ENCODE measurements at regions not wholly inside any gene's neighbourhood (a gene's known extent, or its start where the extent isn't known, plus 50 kb on each side); places are given as distances from the start of the nearest gene placed in this dataset.
"Not testable (repeated sequence)": the region's sequence is repeated elsewhere in the genome, so short reads cannot be mapped to it uniquely, and the experiment has no call there.

- ChIA-PET CTCF (no interaction called here), POLR2A (no interaction called here)
- BruUV-seq (replicated peaks) = no TSS peak
- no peaks in the 10 kb centered on the region for H3K4me1 Mint-ChIP-seq (ENCODE audit: low read depth, unreplicated experiment)
- H3K27ac Mint-ChIP-seq (ENCODE audit: unreplicated experiment) = no peak overlapping the region
- Histone ChIP-seq H3K36me3 (ENCODE audit: control insufficient read depth, insufficient read depth, low read length) (no peaks in the 10 kb centered on the region), H3K4me1 (no peaks in the 10 kb centered on the region), H3K27me3 (replicated peaks; ENCODE audit: control insufficient read depth, insufficient read depth, low read length) (no peaks in the 10 kb centered on the region), H3K9me3 (no peaks in the 10 kb centered on the region), H3K4me3 (ENCODE audit: low read depth, low read length) (no peak overlapping the region)
- intact Hi-C loops (cut with micrococcal nuclease; ENCODE audit: unreplicated experiment) = no loop called here
- no peaks in the 10 kb centered on the region for H3K27me3 Mint-ChIP-seq (ENCODE audit: insufficient read depth, unreplicated experiment)
- no peak for TF ChIP-seq CTCF (IDR thresholded peaks at IDR 0.05; ENCODE audit: insufficient read depth in 1 of 2, low read depth in 1 of 2, low read length in 1 of 2, severe bottlenecking in 1 of 2, unreplicated experiment in 1 of 2)
- no peaks in the 10 kb centered on the region for H3K36me3 Mint-ChIP-seq (ENCODE audit: insufficient read depth, unreplicated experiment)
- no peak for DNase-seq
- H3K9me3 Mint-ChIP-seq (ENCODE audit: unreplicated experiment) = no peaks in the 10 kb centered on the region
- H3K4me3 Mint-ChIP-seq (ENCODE audit: unreplicated experiment) = no peak overlapping the region
Measured at GRCh38 chr4:131344761-131345160, 1804.3 kb upstream of the PCDH10 start.

DNA sequence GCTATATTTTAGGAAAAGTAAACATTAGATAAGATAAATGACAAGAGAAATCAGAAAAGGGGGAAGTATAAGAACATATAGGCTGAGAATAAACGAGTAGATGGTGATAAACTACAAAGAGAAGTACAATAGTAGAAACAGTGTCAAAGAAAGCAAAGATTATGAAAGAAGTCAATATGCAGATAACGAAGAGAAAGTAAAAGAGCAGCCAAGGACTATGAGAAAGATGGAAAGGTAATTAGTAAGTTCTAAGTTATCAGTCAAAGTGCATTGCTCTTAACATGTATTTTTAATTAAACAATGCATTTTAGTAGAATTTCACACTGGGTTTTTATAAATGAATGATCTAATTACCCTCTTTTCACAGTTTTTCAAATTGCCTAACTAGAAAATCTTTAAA lies 1801.3 kb upstream of the PCDH10 start:
- Histone ChIP-seq H3K36me3 (ENCODE audit: control insufficient read depth, insufficient read depth, low read length) (no peaks in the 10 kb centered on the region), H3K27me3 (replicated peaks; ENCODE audit: control insufficient read depth, insufficient read depth, low read length) (no peaks in the 10 kb centered on the region), H3K4me1 (no peaks in the 10 kb centered on the region), H3K9me3 (no peaks in the 10 kb centered on the region), H3K4me3 (ENCODE audit: low read depth, low read length) (no peak overlapping the region)
- Mint-ChIP-seq H3K27me3 (ENCODE audit: insufficient read depth, unreplicated experiment) (no peaks in the 10 kb centered on the region), H3K4me1 (ENCODE audit: low read depth, unreplicated experiment) (no peaks in the 10 kb centered on the region), H3K27ac (ENCODE audit: unreplicated experiment) (no peak overlapping the region), H3K36me3 (ENCODE audit: insufficient read depth, unreplicated experiment) (no peaks in the 10 kb centered on the region), H3K9me3 (ENCODE audit: unreplicated experiment) (no peaks in the 10 kb centered on the region), H3K4me3 (ENCODE audit: unreplicated experiment) (no peak overlapping the region)
- intact Hi-C loops (cut with micrococcal nuclease; ENCODE audit: unreplicated experiment) = no loop called here
- POLR2A ChIA-PET = no interaction called here
- BruUV-seq (replicated peaks) = no TSS peak
- no peak for DNase-seq
- no peak for TF ChIP-seq CTCF (IDR thresholded peaks at IDR 0.05; ENCODE audit: insufficient read depth in 1 of 2, low read depth in 1 of 2, low read length in 1 of 2, severe bottlenecking in 1 of 2, unreplicated experiment in 1 of 2)
- CTCF ChIA-PET = no interaction called here

- Mint-ChIP-seq H3K27ac (ENCODE audit: unreplicated experiment) (no peak overlapping the region), H3K27me3 (ENCODE audit: insufficient read depth, unreplicated experiment) (no peaks in the 10 kb centered on the region), H3K36me3 (ENCODE audit: insufficient read depth, unreplicated experiment) (no peaks in the 10 kb centered on the region), H3K9me3 (ENCODE audit: unreplicated experiment) (peaks cover 4% of the 10 kb centered on the region), H3K4me3 (ENCODE audit: unreplicated experiment) (no peak overlapping the region), H3K4me1 (ENCODE audit: low read depth, unreplicated experiment) (no peaks in the 10 kb centered on the region)
- no peaks in the 10 kb centered on the region for H3K4me1 ChIP-seq
- BruUV-seq (replicated peaks) = no TSS peak
- H3K36me3 ChIP-seq (ENCODE audit: control insufficient read depth, insufficient read depth, low read length) = no peaks in the 10 kb centered on the region
- TF ChIP-seq CTCF (IDR thresholded peaks at IDR 0.05; ENCODE audit: insufficient read depth in 1 of 2, low read depth in 1 of 2, low read length in 1 of 2, severe bottlenecking in 1 of 2, unreplicated experiment in 1 of 2) = no peak
- CTCF ChIA-PET = no interaction called here
- intact Hi-C loops (cut with micrococcal nuclease; ENCODE audit: unreplicated experiment) = no loop called here
- DNase-seq = no peak
- POLR2A ChIA-PET = no interaction called here
- H3K9me3 ChIP-seq = no peaks in the 10 kb centered on the region
- H3K27me3 ChIP-seq (replicated peaks; ENCODE audit: control insufficient read depth, insufficient read depth, low read length) = no peaks in the 10 kb centered on the region
- H3K4me3 ChIP-seq (ENCODE audit: low read depth, low read length) = no peak overlapping the region
Measured at GRCh38 chr4:131348263-131348662, 1800.8 kb upstream of the PCDH10 start.

GRCh38 chr4:131352371-131352770 lies 1796.7 kb upstream of the PCDH10 start:
- H3K4me1 Mint-ChIP-seq (ENCODE audit: low read depth, unreplicated experiment); intact Hi-C loops (cut with micrococcal nuclease; ENCODE audit: unreplicated experiment); BruUV-seq (replicated peaks); H3K27me3 ChIP-seq (replicated peaks; ENCODE audit: control insufficient read depth, insufficient read depth, low read length); POLR2A ChIA-PET; H3K36me3 Mint-ChIP-seq (ENCODE audit: insufficient read depth, unreplicated experiment); H3K4me3 Mint-ChIP-seq (ENCODE audit: unreplicated experiment); H3K9me3 ChIP-seq; H3K27me3 Mint-ChIP-seq (ENCODE audit: insufficient read depth, unreplicated experiment); H3K27ac Mint-ChIP-seq (ENCODE audit: unreplicated experiment); H3K36me3 ChIP-seq (ENCODE audit: control insufficient read depth, insufficient read depth, low read length); H3K4me1 ChIP-seq; H3K4me3 ChIP-seq (ENCODE audit: low read depth, low read length); CTCF ChIA-PET; DNase-seq: not testable (repeated sequence)
- H3K9me3 Mint-ChIP-seq (ENCODE audit: unreplicated experiment) = peaks cover 10% of the 10 kb centered on the region

Data from Caco-2 (cell line).